ENCODE measurements at regions not wholly inside any gene's neighbourhood (a gene's known extent, or its start where the extent isn't known, plus 50 kb on each side); places are given as distances from the start of the nearest gene placed in this dataset.

GRCh38 chr3:72571052-72571451 lies 277.2 kb downstream of the SHQ1 start:
- no TSS peak for BruUV-seq (replicated peaks)
- POLR2A ChIA-PET = interaction anchor here (0.6 to 0.7 kb wide), 3 partner anchors 8 to 450 kb away, joined by 3 to 4 read pairs (median 3); no protein-coding TSS in a partner anchor
- CTCF ChIA-PET = interaction anchor here (0.6 kb wide), 1 partner anchor 15 kb away, joined by 3 read pairs; no protein-coding TSS in a partner anchor
- intact Hi-C loops (cut with micrococcal nuclease) = no loop called here
- Mint-ChIP-seq H3K27ac (ENCODE audit: low read depth, unreplicated experiment) (no peak overlapping the region), H3K4me1 (ENCODE audit: insufficient read depth, unreplicated experiment) (no peaks in the 10 kb centered on the region), H3K27me3 (ENCODE audit: insufficient read depth, unreplicated experiment) (no peaks in the 10 kb centered on the region), H3K4me3 (ENCODE audit: unreplicated experiment) (no peak overlapping the region), H3K9me3 (ENCODE audit: unreplicated experiment) (no peaks in the 10 kb centered on the region), H3K36me3 (ENCODE audit: insufficient read depth, unreplicated experiment) (no peaks in the 10 kb centered on the region)
- TF ChIP-seq, protein P1, sequence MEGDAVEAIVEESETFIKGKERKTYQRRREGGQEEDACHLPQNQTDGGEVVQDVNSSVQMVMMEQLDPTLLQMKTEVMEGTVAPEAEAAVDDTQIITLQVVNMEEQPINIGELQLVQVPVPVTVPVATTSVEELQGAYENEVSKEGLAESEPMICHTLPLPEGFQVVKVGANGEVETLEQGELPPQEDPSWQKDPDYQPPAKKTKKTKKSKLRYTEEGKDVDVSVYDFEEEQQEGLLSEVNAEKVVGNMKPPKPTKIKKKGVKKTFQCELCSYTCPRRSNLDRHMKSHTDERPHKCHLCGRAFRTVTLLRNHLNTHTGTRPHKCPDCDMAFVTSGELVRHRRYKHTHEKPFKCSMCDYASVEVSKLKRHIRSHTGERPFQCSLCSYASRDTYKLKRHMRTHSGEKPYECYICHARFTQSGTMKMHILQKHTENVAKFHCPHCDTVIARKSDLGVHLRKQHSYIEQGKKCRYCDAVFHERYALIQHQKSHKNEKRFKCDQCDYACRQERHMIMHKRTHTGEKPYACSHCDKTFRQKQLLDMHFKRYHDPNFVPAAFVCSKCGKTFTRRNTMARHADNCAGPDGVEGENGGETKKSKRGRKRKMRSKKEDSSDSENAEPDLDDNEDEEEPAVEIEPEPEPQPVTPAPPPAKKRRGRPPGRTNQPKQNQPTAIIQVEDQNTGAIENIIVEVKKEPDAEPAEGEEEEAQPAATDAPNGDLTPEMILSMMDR (IDR thresholded peaks at IDR 0.05; ENCODE audit: unreplicated experiment) = no peak
- no peak for DNase-seq (ENCODE audit: unreplicated experiment)

- POLR2A ChIA-PET = no interaction called here
- TF ChIP-seq, protein P1 (IDR thresholded peaks at IDR 0.05; ENCODE audit: unreplicated experiment) = no peak
- no TSS peak for BruUV-seq (replicated peaks)
- no peak overlapping the region for H3K4me3 Mint-ChIP-seq (ENCODE audit: unreplicated experiment)
- H3K27ac Mint-ChIP-seq (ENCODE audit: low read depth, unreplicated experiment) = no peak overlapping the region
- H3K36me3 Mint-ChIP-seq (ENCODE audit: insufficient read depth, unreplicated experiment) = no peaks in the 10 kb centered on the region
- intact Hi-C loops (cut with micrococcal nuclease) = no loop called here
- DNase-seq (ENCODE audit: unreplicated experiment) = no peak
- H3K4me1 Mint-ChIP-seq (ENCODE audit: insufficient read depth, unreplicated experiment) = no peaks in the 10 kb centered on the region
- H3K27me3 Mint-ChIP-seq (ENCODE audit: insufficient read depth, unreplicated experiment) = no peaks in the 10 kb centered on the region
- CTCF ChIA-PET = interaction anchor here (0.6 kb wide), 4 partner anchors 84 to 766 kb away, joined by 3 to 4 read pairs (median 3); no protein-coding TSS in a partner anchor
- H3K9me3 Mint-ChIP-seq (ENCODE audit: unreplicated experiment) = no peaks in the 10 kb centered on the region
Measured at GRCh38 chr3:72569754-72570440, 278.3 kb downstream of the SHQ1 start.

DNA sequence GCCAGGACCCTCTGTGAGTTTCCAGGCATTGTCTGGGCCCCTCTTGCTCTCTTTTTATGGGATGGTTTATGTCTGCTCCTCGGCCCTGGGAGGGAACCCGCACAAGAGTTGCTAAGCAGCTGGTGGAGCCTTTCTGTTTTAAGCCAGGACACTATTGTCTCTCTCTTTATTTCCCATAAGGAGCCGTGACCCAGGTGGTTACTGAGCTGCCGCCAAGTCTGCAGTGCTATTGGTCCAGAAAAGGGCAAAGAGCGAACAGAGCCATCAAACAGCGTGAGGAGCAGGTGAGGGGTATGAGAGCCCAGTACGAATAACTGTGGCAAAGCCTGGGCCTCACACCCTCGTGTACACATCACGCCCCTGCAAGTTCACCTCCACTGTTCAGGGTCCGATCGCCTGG lies 280.2 kb downstream of the SHQ1 start:
- BruUV-seq (replicated peaks) = no TSS peak
- Mint-ChIP-seq H3K36me3 (ENCODE audit: insufficient read depth, unreplicated experiment) (no peaks in the 10 kb centered on the region), H3K27me3 (ENCODE audit: insufficient read depth, unreplicated experiment) (no peaks in the 10 kb centered on the region), H3K27ac (ENCODE audit: low read depth, unreplicated experiment) (no peak overlapping the region), H3K9me3 (ENCODE audit: unreplicated experiment) (no peaks in the 10 kb centered on the region), H3K4me1 (ENCODE audit: insufficient read depth, unreplicated experiment) (no peaks in the 10 kb centered on the region), H3K4me3 (ENCODE audit: unreplicated experiment) (no peak overlapping the region)
- ChIA-PET POLR2A (interaction anchor here (1.4 kb wide), 1 partner anchor 9 kb away, joined by 6 read pairs; no protein-coding TSS in a partner anchor), CTCF (no interaction called here)
- TF ChIP-seq, protein P1 (IDR thresholded peaks at IDR 0.05; ENCODE audit: unreplicated experiment) = no peak
- intact Hi-C loops (cut with micrococcal nuclease) = no loop called here
- DNase-seq (ENCODE audit: unreplicated experiment) = no peak

DNA sequence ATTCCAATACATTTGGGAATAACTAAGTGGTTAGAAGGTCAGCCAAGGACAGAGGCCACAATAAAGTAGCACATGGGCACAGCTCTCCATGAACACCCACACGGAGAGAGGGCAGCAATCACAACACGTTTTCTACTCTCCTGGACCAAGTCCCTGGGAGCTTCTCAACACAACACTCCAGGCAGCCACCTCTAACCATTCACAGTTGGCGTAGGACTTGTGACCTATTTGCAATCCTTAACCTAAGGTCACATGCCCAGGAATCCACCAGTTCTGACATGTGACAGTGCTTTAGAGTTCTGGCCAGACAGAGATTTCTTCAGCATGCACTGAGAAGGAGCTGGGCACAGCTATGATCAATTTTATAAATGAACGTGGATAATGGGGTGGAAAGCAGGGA lies 280.8 kb downstream of the SHQ1 start:
- DNase-seq (ENCODE audit: unreplicated experiment) = no peak
- intact Hi-C loops (cut with micrococcal nuclease) = no loop called here
- no peaks in the 10 kb centered on the region for H3K36me3 Mint-ChIP-seq (ENCODE audit: insufficient read depth, unreplicated experiment)
- H3K4me3 Mint-ChIP-seq (ENCODE audit: unreplicated experiment) = no peak overlapping the region
- no peaks in the 10 kb centered on the region for H3K9me3 Mint-ChIP-seq (ENCODE audit: unreplicated experiment)
- H3K27me3 Mint-ChIP-seq (ENCODE audit: insufficient read depth, unreplicated experiment) = no peaks in the 10 kb centered on the region
- no TSS peak for BruUV-seq (replicated peaks)
- H3K4me1 Mint-ChIP-seq (ENCODE audit: insufficient read depth, unreplicated experiment) = no peaks in the 10 kb centered on the region
- TF ChIP-seq, protein P1 (IDR thresholded peaks at IDR 0.05; ENCODE audit: unreplicated experiment) = no peak
- POLR2A ChIA-PET = interaction anchor here (1.4 kb wide), 1 partner anchor 10 kb away, joined by 6 read pairs; no protein-coding TSS in a partner anchor
- H3K27ac Mint-ChIP-seq (ENCODE audit: low read depth, unreplicated experiment) = no peak overlapping the region
- CTCF ChIA-PET = no interaction called here

All from MCF 10A (cell line).